Urinary bladder (tissue), 3 donors: ENCODE measurements at regions not wholly inside any gene's neighbourhood (a gene's known extent, or its start where the extent isn't known, plus 50 kb on each side); places are given as distances from the start of the nearest gene placed in this dataset.
A peak's percentile ranks its signal among the peaks of the same experiment; 100 is the strongest.

Experiments
- DNase-seq: peaks from one replicate; pipeline ENCODE4 v3.0.0-alpha.2; 2015; ENCODE audit errors: extremely low spot score
- H3K27ac ChIP-seq: one replicate; pipeline ENCODE4 v1.5.1; 2013; ENCODE audit warnings: low read depth, mild to moderate bottlenecking, moderate library complexity
- H3K36me3 ChIP-seq: one replicate; pipeline ENCODE4 v1.6.1; 2013; ENCODE audit warnings: mild to moderate bottlenecking, moderate library complexity; ENCODE audit not compliant: insufficient read depth
- H3K4me1 ChIP-seq: one replicate; pipeline ENCODE4 v1.6.1; 2013; ENCODE audit warnings: mild to moderate bottlenecking, moderate library complexity; ENCODE audit not compliant: insufficient read depth
- H3K4me3 ChIP-seq: one replicate; pipeline ENCODE4 v1.5.1; 2013; ENCODE audit warnings: low read depth, low read length
- WGBS: extraction: QIAGEN DNeasy Blood & Tissue Kit; methylation state at CpG from one replicate; pipeline ENCODE4 v1.1.7; 2013; 5-methylcytosine and 5-hydroxymethylcytosine counted together
- donor health status: healthy with polysubstance abuse.
- donor health status: healthy.

DNA sequence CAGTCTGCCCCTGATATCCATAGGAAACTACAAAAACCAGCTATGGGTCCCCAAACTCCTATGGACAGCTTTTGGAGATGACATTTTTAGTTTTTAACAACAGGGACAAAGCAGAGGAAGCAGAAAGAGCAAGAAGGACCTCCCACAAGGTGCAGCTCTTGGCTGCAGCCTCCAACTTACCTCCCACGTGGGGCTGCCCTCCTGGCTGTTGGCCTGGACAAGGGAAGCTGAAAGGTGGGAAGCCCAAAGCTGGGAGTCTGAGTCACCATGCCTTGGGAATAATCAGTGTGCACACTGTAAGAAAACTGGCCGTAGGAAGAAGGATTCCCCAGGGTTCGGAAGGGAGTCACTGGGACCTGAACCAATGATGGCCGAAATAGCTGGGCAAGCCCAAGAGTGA is 51.8 kb upstream of the PAX1 start:
- Histone ChIP-seq H3K36me3 (no peaks in the 10 kb centered on the region), H3K27ac (no peak overlapping the region), H3K4me1 (no peaks in the 10 kb centered on the region), H3K4me3 (no peak overlapping the region)
- DNase-seq = no peak
- WGBS = 81% methylated on average over 4 of the region's 4 CpGs

DNA sequence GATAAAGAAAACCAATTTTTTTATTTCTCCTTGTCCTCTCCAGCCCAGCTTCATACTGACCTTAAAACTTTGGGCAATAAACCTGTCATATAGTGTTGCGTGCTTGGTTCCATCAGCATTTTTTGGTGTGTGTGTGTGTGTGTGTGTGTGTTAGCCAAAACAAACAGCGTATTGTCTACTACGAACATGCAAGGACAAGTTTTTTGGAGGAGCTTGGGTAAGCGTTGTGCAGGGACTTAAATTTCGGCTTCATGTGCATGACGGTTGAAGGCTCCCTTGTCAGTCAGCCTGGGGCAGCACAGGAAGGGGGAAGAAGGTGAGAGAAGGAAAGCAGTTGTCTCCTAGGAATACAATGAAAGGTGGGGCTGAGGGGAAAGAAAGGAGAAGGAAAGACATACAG is 62.0 kb upstream of the PAX1 start:
- WGBS = 67% methylated on average over 6 of the region's 6 CpGs

GRCh38 chr20:21640556-21640955 is 64.9 kb upstream of the PAX1 start:
- 17% methylated on average over 4 of the region's 4 CpGs for WGBS
- Histone ChIP-seq H3K4me1 (no peaks in the 10 kb centered on the region), H3K27ac (no peak overlapping the region)

More for the DNA sequence above, 62.0 kb upstream of the PAX1 start:
- H3K4me3 ChIP-seq = no peak overlapping the region
- no peaks in the 10 kb centered on the region for H3K4me1 ChIP-seq
- no peaks in the 10 kb centered on the region for H3K36me3 ChIP-seq
- DNase-seq = peak; percentile 8
- no peak overlapping the region for H3K27ac ChIP-seq

GRCh38 chr20:21633829-21634228 is 71.6 kb upstream of the PAX1 start:
- Histone ChIP-seq H3K27ac (no peak overlapping the region), H3K4me3 (no peak overlapping the region), H3K4me1 (no peaks in the 10 kb centered on the region), H3K36me3 (no peaks in the 10 kb centered on the region)
- no peak for DNase-seq
- 85% methylated on average over 4 of the region's 4 CpGs for WGBS

More at GRCh38 chr20:21640556-21640955, 64.9 kb upstream of the PAX1 start:
- no peaks in the 10 kb centered on the region for H3K36me3 ChIP-seq
- no peak for DNase-seq
- no peak overlapping the region for H3K4me3 ChIP-seq

- H3K27ac ChIP-seq = no peak overlapping the region
- DNase-seq = no peak
- no peak overlapping the region for H3K4me3 ChIP-seq
- WGBS = 57% methylated on average over 2 of the region's 2 CpGs
- no peaks in the 10 kb centered on the region for H3K4me1 ChIP-seq
- no peaks in the 10 kb centered on the region for H3K36me3 ChIP-seq
These were observed 72.8 kb upstream of the PAX1 start for GRCh38 chr20:21632735-21633053.

- H3K27ac ChIP-seq = no peak overlapping the region
- 65% methylated on average over 7 of the region's 7 CpGs for WGBS
These were observed 73.3 kb upstream of the PAX1 start for GRCh38 chr20:21632031-21632734.

GRCh38 chr20:21628800-21629199 is 76.7 kb upstream of the PAX1 start:
- Histone ChIP-seq H3K4me3 (no peak overlapping the region), H3K36me3 (no peaks in the 10 kb centered on the region), H3K4me1 (no peaks in the 10 kb centered on the region), H3K27ac (no peak overlapping the region)
- no peak for DNase-seq
- WGBS = 71% methylated on average over 4 of the region's 4 CpGs

More at GRCh38 chr20:21632031-21632734, 73.3 kb upstream of the PAX1 start:
- DNase-seq = no peak
- no peak overlapping the region for H3K4me3 ChIP-seq
- no peaks in the 10 kb centered on the region for H3K36me3 ChIP-seq
- H3K4me1 ChIP-seq = no peaks in the 10 kb centered on the region

- H3K4me1 ChIP-seq = no peaks in the 10 kb centered on the region
- no peak overlapping the region for H3K27ac ChIP-seq
- 87% methylated on average over 1 of the region's 1 CpG for WGBS
- no peak for DNase-seq
- no peak overlapping the region for H3K4me3 ChIP-seq
- H3K36me3 ChIP-seq = no peaks in the 10 kb centered on the region
These were observed 81.7 kb upstream of the PAX1 start for GRCh38 chr20:21623781-21624094.

- H3K4me3 ChIP-seq = no peak overlapping the region
- no peaks in the 10 kb centered on the region for H3K36me3 ChIP-seq
- 31% methylated on average over 2 of the region's 2 CpGs for WGBS
- H3K4me1 ChIP-seq = no peaks in the 10 kb centered on the region
- no peak for DNase-seq
- no peak overlapping the region for H3K27ac ChIP-seq
These were observed 82.2 kb upstream of the PAX1 start for GRCh38 chr20:21623074-21623780.

DNA sequence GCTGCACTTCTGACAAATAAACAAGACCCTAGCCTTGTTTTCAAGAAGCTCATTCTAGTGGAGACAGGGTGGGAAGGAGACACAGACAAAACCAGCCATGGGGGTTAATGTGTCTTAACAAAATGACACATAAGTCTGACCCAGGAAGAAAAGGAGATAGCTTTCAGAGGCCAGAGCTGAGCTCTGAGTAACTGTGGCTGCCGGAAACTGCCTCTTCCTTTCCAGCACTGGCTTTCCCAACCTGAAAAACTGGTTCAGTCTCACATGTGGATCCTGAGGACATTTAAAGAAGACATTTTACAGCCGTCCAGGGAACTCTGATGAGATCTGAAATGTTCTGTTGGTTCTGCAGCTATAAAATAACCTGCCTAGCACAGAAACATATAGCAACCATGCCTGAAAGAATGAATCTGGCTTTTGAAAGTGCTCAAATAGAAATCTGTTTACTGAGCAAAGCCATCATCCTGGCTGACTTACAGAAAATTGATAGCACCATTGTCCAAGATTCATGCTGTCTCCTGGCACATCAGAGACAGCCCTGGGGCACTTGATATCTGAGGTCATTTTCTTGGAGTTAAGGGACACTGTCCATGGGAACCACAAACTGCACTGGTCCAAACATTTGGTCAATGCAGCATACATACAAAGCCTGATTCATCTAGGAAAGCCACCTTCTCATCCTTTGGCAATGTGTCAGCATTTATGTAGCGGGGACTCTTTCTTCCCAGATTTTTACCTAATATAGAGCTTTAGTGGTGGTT is 83.2 kb upstream of the PAX1 start:
- Histone ChIP-seq H3K36me3 (no peaks in the 10 kb centered on the region), H3K4me3 (no peak overlapping the region), H3K27ac (no peak overlapping the region), H3K4me1 (no peaks in the 10 kb centered on the region)
- 51% methylated on average over 3 of the region's 3 CpGs for WGBS
- DNase-seq = peak; percentile 23

- Histone ChIP-seq H3K4me3 (no peak overlapping the region), H3K36me3 (no peaks in the 10 kb centered on the region), H3K27ac (no peak overlapping the region), H3K4me1 (no peaks in the 10 kb centered on the region)
- 51% methylated on average over 7 of the region's 7 CpGs for WGBS
- no peak for DNase-seq
These were observed 86.6 kb upstream of the PAX1 start for GRCh38 chr20:21618759-21619416.

- no peak overlapping the region for H3K4me3 ChIP-seq
- WGBS = 30% methylated on average over 10 of the region's 10 CpGs
- DNase-seq = peak; percentile 13
- no peak overlapping the region for H3K27ac ChIP-seq
- H3K36me3 ChIP-seq = no peaks in the 10 kb centered on the region
- no peaks in the 10 kb centered on the region for H3K4me1 ChIP-seq
These were observed 89.8 kb upstream of the PAX1 start for GRCh38 chr20:21615617-21616080.

- Histone ChIP-seq H3K27ac (no peak overlapping the region), H3K4me1 (no peaks in the 10 kb centered on the region), H3K36me3 (no peaks in the 10 kb centered on the region), H3K4me3 (no peak overlapping the region)
- no peak for DNase-seq
- 48% methylated on average over 6 of the region's 6 CpGs for WGBS
These were observed 90.5 kb upstream of the PAX1 start for GRCh38 chr20:21614980-21615379.
